ENCODE measurements at regions not wholly inside any gene's neighbourhood (a gene's known extent, or its start where the extent isn't known, plus 50 kb on each side); places are given as distances from the start of the nearest gene placed in this dataset.

GRCh38 chr15:35979608-35980007 lies 433.6 kb upstream of the DPH6 start:
- H3K27ac ChIP-seq (ENCODE audit: low read depth, low read length) = no peak overlapping the region
- no peak overlapping the region for H3K9ac ChIP-seq (ENCODE audit: low read depth in 1 of 3, low read length in 3 of 3)
- H3K9me3 ChIP-seq (ENCODE audit: control insufficient read depth in 3 of 3, low read length in 3 of 3) = no peaks in the 10 kb centered on the region
- H3K4me3 ChIP-seq (ENCODE audit: low read length in 3 of 3) = no peak overlapping the region
- no peaks in the 10 kb centered on the region for H3K27me3 ChIP-seq (ENCODE audit: control insufficient read depth in 3 of 3, insufficient read depth in 3 of 3, low read length in 3 of 3)
- no peaks in the 10 kb centered on the region for H3K36me3 ChIP-seq (ENCODE audit: control insufficient read depth in 3 of 3, insufficient read depth in 3 of 3, low read length in 3 of 3)
- H3K4me1 ChIP-seq (ENCODE audit: control insufficient read depth in 3 of 3, insufficient read depth in 3 of 3, low read length in 3 of 3) = no peaks in the 10 kb centered on the region

DNA sequence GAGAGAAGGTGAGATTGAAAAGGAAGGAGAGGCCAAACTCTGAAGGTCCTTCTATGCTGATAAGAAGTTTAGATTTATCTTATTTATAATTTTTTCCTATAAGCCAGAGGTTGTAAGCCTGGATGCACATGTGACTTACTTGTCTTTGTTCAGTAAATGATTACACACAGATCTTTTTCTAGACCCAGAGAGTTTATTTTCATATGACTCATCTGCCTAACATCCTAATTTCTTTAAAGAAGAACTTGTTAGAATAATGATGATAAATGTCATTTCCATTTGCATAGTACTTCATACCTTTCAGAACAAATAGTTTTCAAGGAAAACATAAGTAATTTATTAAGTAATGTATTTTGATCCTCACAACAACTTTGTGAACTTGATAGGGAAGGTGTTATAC lies 434.8 kb upstream of the DPH6 start:
- peaks cover 0 to 3% (median 0%) of the 10 kb centered on the region in 3 donors for H3K4me1 ChIP-seq (ENCODE audit: control insufficient read depth in 3 of 3, insufficient read depth in 3 of 3, low read length in 3 of 3)
- H3K4me3 ChIP-seq (ENCODE audit: low read length in 3 of 3) = no peak overlapping the region
- no peaks in the 10 kb centered on the region for H3K36me3 ChIP-seq (ENCODE audit: control insufficient read depth in 3 of 3, insufficient read depth in 3 of 3, low read length in 3 of 3)

GRCh38 chr15:35986191-35986721 lies 440.3 kb upstream of the DPH6 start:
- Histone ChIP-seq H3K9me3 (ENCODE audit: control insufficient read depth in 3 of 3, low read length in 3 of 3) (no peaks in the 10 kb centered on the region), H3K9ac (ENCODE audit: low read depth in 1 of 3, low read length in 3 of 3) (no peak overlapping the region), H3K36me3 (ENCODE audit: control insufficient read depth in 3 of 3, insufficient read depth in 3 of 3, low read length in 3 of 3) (no peaks in the 10 kb centered on the region), H3K27me3 (ENCODE audit: control insufficient read depth in 3 of 3, insufficient read depth in 3 of 3, low read length in 3 of 3) (no peaks in the 10 kb centered on the region), H3K4me3 (ENCODE audit: low read length in 3 of 3) (no peak overlapping the region), H3K27ac (ENCODE audit: low read depth, low read length) (no peak overlapping the region), H3K4me1 (ENCODE audit: control insufficient read depth in 3 of 3, insufficient read depth in 3 of 3, low read length in 3 of 3) (peaks cover 0 to 3% (median 3%) of the 10 kb centered on the region in 3 donors)

More for the DNA sequence above, 434.8 kb upstream of the DPH6 start:
- Histone ChIP-seq H3K9ac (ENCODE audit: low read depth in 1 of 3, low read length in 3 of 3) (no peak overlapping the region), H3K9me3 (ENCODE audit: control insufficient read depth in 3 of 3, low read length in 3 of 3) (no peaks in the 10 kb centered on the region), H3K27ac (ENCODE audit: low read depth, low read length) (no peak overlapping the region), H3K27me3 (ENCODE audit: control insufficient read depth in 3 of 3, insufficient read depth in 3 of 3, low read length in 3 of 3) (no peaks in the 10 kb centered on the region)

- Histone ChIP-seq H3K27ac (ENCODE audit: low read depth, low read length) (no peak overlapping the region), H3K27me3 (ENCODE audit: control insufficient read depth in 3 of 3, insufficient read depth in 3 of 3, low read length in 3 of 3) (no peaks in the 10 kb centered on the region), H3K9me3 (ENCODE audit: control insufficient read depth in 3 of 3, low read length in 3 of 3) (no peaks in the 10 kb centered on the region), H3K4me1 (ENCODE audit: control insufficient read depth in 3 of 3, insufficient read depth in 3 of 3, low read length in 3 of 3) (peaks cover 0 to 3% (median 3%) of the 10 kb centered on the region in 3 donors), H3K4me3 (ENCODE audit: low read length in 3 of 3) (no peak overlapping the region), H3K9ac (ENCODE audit: low read depth in 1 of 3, low read length in 3 of 3) (no peak overlapping the region), H3K36me3 (ENCODE audit: control insufficient read depth in 3 of 3, insufficient read depth in 3 of 3, low read length in 3 of 3) (no peaks in the 10 kb centered on the region)
Observed at GRCh38 chr15:35987056-35987455, 441.1 kb upstream of the DPH6 start.

DNA sequence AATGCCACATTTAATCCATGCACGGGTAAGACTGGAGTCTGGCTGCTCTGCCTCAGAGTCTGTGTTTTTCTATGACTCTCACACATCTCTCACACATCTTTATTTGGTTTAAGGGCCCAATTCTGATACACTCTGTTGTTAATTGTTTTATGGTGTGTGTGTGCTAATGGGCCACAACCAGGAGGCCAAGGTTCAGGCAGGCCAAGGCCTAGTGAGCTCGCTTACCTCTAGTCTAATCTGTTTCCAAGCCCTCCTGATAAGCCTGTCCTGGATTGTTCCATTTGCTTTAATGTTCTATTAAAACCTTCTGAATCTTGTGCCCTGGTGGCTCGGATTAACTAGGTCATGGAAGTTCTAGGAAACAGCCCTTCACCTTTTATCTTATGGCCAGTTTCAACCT lies 445.4 kb upstream of the DPH6 start:
- Histone ChIP-seq H3K9me3 (ENCODE audit: control insufficient read depth in 3 of 3, low read length in 3 of 3) (no peaks in the 10 kb centered on the region), H3K4me1 (ENCODE audit: control insufficient read depth in 3 of 3, insufficient read depth in 3 of 3, low read length in 3 of 3) (peaks cover 0 to 2% (median 0%) of the 10 kb centered on the region in 3 donors), H3K36me3 (ENCODE audit: control insufficient read depth in 3 of 3, insufficient read depth in 3 of 3, low read length in 3 of 3) (no peaks in the 10 kb centered on the region), H3K9ac (ENCODE audit: low read depth in 1 of 3, low read length in 3 of 3) (no peak overlapping the region), H3K27ac (ENCODE audit: low read depth, low read length) (no peak overlapping the region), H3K4me3 (ENCODE audit: low read length in 3 of 3) (no peak overlapping the region), H3K27me3 (ENCODE audit: control insufficient read depth in 3 of 3, insufficient read depth in 3 of 3, low read length in 3 of 3) (no peaks in the 10 kb centered on the region)

- H3K36me3 ChIP-seq (ENCODE audit: control insufficient read depth in 3 of 3, insufficient read depth in 3 of 3, low read length in 3 of 3) = no peaks in the 10 kb centered on the region
- no peaks in the 10 kb centered on the region for H3K9me3 ChIP-seq (ENCODE audit: control insufficient read depth in 3 of 3, low read length in 3 of 3)
- no peak overlapping the region for H3K27ac ChIP-seq (ENCODE audit: low read depth, low read length)
- no peak overlapping the region for H3K9ac ChIP-seq (ENCODE audit: low read depth in 1 of 3, low read length in 3 of 3)
- H3K4me1 ChIP-seq (ENCODE audit: control insufficient read depth in 3 of 3, insufficient read depth in 3 of 3, low read length in 3 of 3) = no peaks in the 10 kb centered on the region
- no peaks in the 10 kb centered on the region for H3K27me3 ChIP-seq (ENCODE audit: control insufficient read depth in 3 of 3, insufficient read depth in 3 of 3, low read length in 3 of 3)
- no peak overlapping the region for H3K4me3 ChIP-seq (ENCODE audit: low read length in 3 of 3)
Observed at GRCh38 chr15:35992791-35993190, 446.8 kb upstream of the DPH6 start.

- H3K27ac ChIP-seq (ENCODE audit: low read depth, low read length) = no peak overlapping the region
- H3K9me3 ChIP-seq (ENCODE audit: control insufficient read depth in 3 of 3, low read length in 3 of 3) = no peaks in the 10 kb centered on the region
- H3K9ac ChIP-seq (ENCODE audit: low read depth in 1 of 3, low read length in 3 of 3) = no peak overlapping the region
- H3K4me1 ChIP-seq (ENCODE audit: control insufficient read depth in 3 of 3, insufficient read depth in 3 of 3, low read length in 3 of 3) = no peaks in the 10 kb centered on the region
- no peaks in the 10 kb centered on the region for H3K36me3 ChIP-seq (ENCODE audit: control insufficient read depth in 3 of 3, insufficient read depth in 3 of 3, low read length in 3 of 3)
- no peaks in the 10 kb centered on the region for H3K27me3 ChIP-seq (ENCODE audit: control insufficient read depth in 3 of 3, insufficient read depth in 3 of 3, low read length in 3 of 3)
- H3K4me3 ChIP-seq (ENCODE audit: low read length in 3 of 3) = no peak overlapping the region
Observed at GRCh38 chr15:35993196-35993595, 447.2 kb upstream of the DPH6 start.

GRCh38 chr15:35994876-35995275 lies 448.9 kb upstream of the DPH6 start:
- Histone ChIP-seq H3K36me3 (ENCODE audit: control insufficient read depth in 3 of 3, insufficient read depth in 3 of 3, low read length in 3 of 3) (no peaks in the 10 kb centered on the region), H3K27ac (ENCODE audit: low read depth, low read length) (no peak overlapping the region), H3K4me3 (ENCODE audit: low read length in 3 of 3) (no peak overlapping the region), H3K27me3 (ENCODE audit: control insufficient read depth in 3 of 3, insufficient read depth in 3 of 3, low read length in 3 of 3) (no peaks in the 10 kb centered on the region), H3K9me3 (ENCODE audit: control insufficient read depth in 3 of 3, low read length in 3 of 3) (no peaks in the 10 kb centered on the region), H3K9ac (ENCODE audit: low read depth in 1 of 3, low read length in 3 of 3) (no peak overlapping the region), H3K4me1 (ENCODE audit: control insufficient read depth in 3 of 3, insufficient read depth in 3 of 3, low read length in 3 of 3) (no peaks in the 10 kb centered on the region)

DNA sequence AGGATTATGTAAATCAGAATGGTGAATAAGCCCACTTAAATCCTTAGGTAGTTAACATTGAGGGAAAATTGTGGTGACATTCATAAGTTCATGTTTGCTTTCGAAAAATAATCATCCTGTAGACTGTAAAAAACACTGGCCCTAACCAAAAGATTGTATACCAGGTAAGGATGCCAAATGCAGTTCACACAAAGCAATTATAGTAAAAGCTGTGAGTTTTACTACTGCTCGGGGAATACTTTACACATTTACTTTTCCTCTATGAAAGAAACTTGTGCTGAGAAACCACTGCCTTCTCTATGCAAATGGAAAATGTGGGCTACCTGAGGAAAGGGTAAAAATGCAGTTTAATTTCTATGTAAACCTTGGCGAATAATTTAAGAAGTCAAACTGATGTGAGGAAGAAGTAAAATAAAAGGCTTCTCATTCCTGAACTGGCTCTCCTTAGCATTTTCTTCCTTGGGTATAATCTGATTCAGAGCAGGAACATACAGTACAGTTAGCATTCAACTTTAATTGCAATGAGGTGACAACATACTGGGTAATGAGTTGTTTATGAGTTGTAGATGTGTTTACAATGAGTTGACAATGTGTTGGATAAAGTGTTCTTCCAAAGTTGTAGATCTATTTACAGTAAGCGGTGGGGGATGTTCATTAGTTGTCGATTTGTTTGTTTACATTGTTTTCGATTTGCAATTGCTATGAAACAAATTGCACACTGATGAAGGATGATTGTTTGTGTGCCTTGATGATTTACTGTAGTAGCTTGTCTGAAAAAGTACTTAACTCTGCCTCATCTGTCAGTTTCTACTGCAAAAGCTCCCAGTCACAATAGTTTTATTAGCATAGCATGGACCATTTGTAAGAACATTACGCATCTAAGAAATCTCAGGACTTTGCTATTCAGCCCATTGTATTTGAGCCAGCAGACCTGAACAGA lies 453.0 kb upstream of the DPH6 start:
- Histone ChIP-seq H3K27ac (ENCODE audit: low read depth, low read length) (no peak overlapping the region), H3K36me3 (ENCODE audit: control insufficient read depth in 3 of 3, insufficient read depth in 3 of 3, low read length in 3 of 3) (no peaks in the 10 kb centered on the region), H3K27me3 (ENCODE audit: control insufficient read depth in 3 of 3, insufficient read depth in 3 of 3, low read length in 3 of 3) (no peaks in the 10 kb centered on the region), H3K4me1 (ENCODE audit: control insufficient read depth in 3 of 3, insufficient read depth in 3 of 3, low read length in 3 of 3) (no peaks in the 10 kb centered on the region), H3K4me3 (ENCODE audit: low read length in 3 of 3) (no peak overlapping the region), H3K9ac (ENCODE audit: low read depth in 1 of 3, low read length in 3 of 3) (no peak overlapping the region), H3K9me3 (ENCODE audit: control insufficient read depth in 3 of 3, low read length in 3 of 3) (no peaks in the 10 kb centered on the region)

GRCh38 chr15:36004891-36005490 lies 459.0 kb upstream of the DPH6 start:
- no peak overlapping the region for H3K4me3 ChIP-seq (ENCODE audit: low read length in 3 of 3)
- H3K27ac ChIP-seq (ENCODE audit: low read depth, low read length) = no peak overlapping the region
- H3K4me1 ChIP-seq (ENCODE audit: control insufficient read depth in 3 of 3, insufficient read depth in 3 of 3, low read length in 3 of 3) = no peaks in the 10 kb centered on the region
- H3K27me3 ChIP-seq (ENCODE audit: control insufficient read depth in 3 of 3, insufficient read depth in 3 of 3, low read length in 3 of 3) = no peaks in the 10 kb centered on the region
- H3K9ac ChIP-seq (ENCODE audit: low read depth in 1 of 3, low read length in 3 of 3) = no peak overlapping the region
- H3K36me3 ChIP-seq (ENCODE audit: control insufficient read depth in 3 of 3, insufficient read depth in 3 of 3, low read length in 3 of 3) = no peaks in the 10 kb centered on the region
- H3K9me3 ChIP-seq (ENCODE audit: control insufficient read depth in 3 of 3, low read length in 3 of 3) = no peaks in the 10 kb centered on the region

Data from skeletal muscle tissue (tissue), 3 donors.